Fibroblast of lung (primary cell): ENCODE measurements at regions not wholly inside any gene's neighbourhood (a gene's known extent, or its start where the extent isn't known, plus 50 kb on each side); places are given as distances from the start of the nearest gene placed in this dataset.

Experiments used
- DNase-seq, 2 donors: peaks; one replicate each; pipeline versions ENCODE4 v3.0.0 to v3.0.0-alpha.2; 2010; ENCODE audit warnings: low read depth in 2 of 2
- H2AFZ ChIP-seq: 2 replicates; pipeline ENCODE4 v1.5.1; 2012; ENCODE audit warnings: low read length, control low read depth, inconsistent platforms
- H3K27ac ChIP-seq: 2 replicates; pipeline ENCODE4 v1.5.1; 2011; ENCODE audit warnings: low read length, control low read depth; ENCODE audit not compliant: insufficient read depth
- H3K27me3 ChIP-seq: 2 replicates; pipeline ENCODE4 v1.5.1; 2011; ENCODE audit warnings: mild to moderate bottlenecking, low read length; ENCODE audit not compliant: control insufficient read depth, insufficient read depth
- H3K36me3 ChIP-seq: 2 replicates; pipeline ENCODE4 v1.5.1; 2011; ENCODE audit warnings: low read length; ENCODE audit not compliant: control insufficient read depth, insufficient read depth
- H3K4me1 ChIP-seq: 2 replicates; pipeline ENCODE4 v1.5.1; 2011; ENCODE audit warnings: low read length; ENCODE audit not compliant: control insufficient read depth, insufficient read depth; ENCODE audit errors: extremely low read depth
- H3K4me2 ChIP-seq: 2 replicates; pipeline ENCODE4 v1.5.1; 2011; ENCODE audit warnings: low read length, control low read depth; ENCODE audit not compliant: insufficient read depth; ENCODE audit errors: extremely low read depth
- H3K4me3 ChIP-seq, 4 experiments: fragments of 200-600 bp in 1 of 4; sonication (generic) in 1 of 4; replicated peaks in 1 of 4; 2 replicates each; pipeline ENCODE4 v1.5.1; 2011 to 2016; ENCODE audit warnings: low read length in 4 of 4, low read depth in 3 of 4, mild to moderate bottlenecking in 3 of 4, control low read depth in 2 of 4, inconsistent platforms in 1 of 4, mixed read lengths in 1 of 4; ENCODE audit not compliant: insufficient read depth in 1 of 4; ENCODE audit errors: control extremely low read depth in 1 of 4
- H3K79me2 ChIP-seq: 2 replicates; pipeline ENCODE4 v1.5.1; 2012; ENCODE audit warnings: mild to moderate bottlenecking, low read length, inconsistent platforms; ENCODE audit not compliant: control insufficient read depth, insufficient read depth
- H3K9ac ChIP-seq: 2 replicates; pipeline ENCODE4 v1.5.1; 2011; ENCODE audit warnings: mild to moderate bottlenecking, low read length, control low read depth; ENCODE audit not compliant: insufficient read depth
- H3K9me3 ChIP-seq: 2 replicates; pipeline ENCODE4 v1.5.1; 2012; ENCODE audit warnings: low read depth, low read length; ENCODE audit not compliant: control insufficient read depth, insufficient read depth
- H4K20me1 ChIP-seq: 2 replicates; pipeline ENCODE4 v1.5.1; 2011; ENCODE audit warnings: low read length; ENCODE audit not compliant: control insufficient read depth, insufficient read depth; ENCODE audit errors: extremely low read depth
- CTCF ChIP-seq, 2 donors: IDR thresholded peaks in 1 of 2; conservative IDR thresholded peaks in 1 of 2; 1 replicate in 1 of 2; 2 replicates in 1 of 2; pipeline ENCODE4 v1.5.1; 2011 to 2012; ENCODE audit warnings: low read length in 2 of 2, control low read depth in 1 of 2, inconsistent platforms in 1 of 2, low read depth in 1 of 2, mild to moderate bottlenecking in 1 of 2
- EZH2 ChIP-seq: IDR thresholded peaks from 2 replicates; pipeline ENCODE4 v1.5.1; 2012; ENCODE audit warnings: low read length, control low read depth, mild to moderate bottlenecking; ENCODE audit errors: missing control alignments

DNA sequence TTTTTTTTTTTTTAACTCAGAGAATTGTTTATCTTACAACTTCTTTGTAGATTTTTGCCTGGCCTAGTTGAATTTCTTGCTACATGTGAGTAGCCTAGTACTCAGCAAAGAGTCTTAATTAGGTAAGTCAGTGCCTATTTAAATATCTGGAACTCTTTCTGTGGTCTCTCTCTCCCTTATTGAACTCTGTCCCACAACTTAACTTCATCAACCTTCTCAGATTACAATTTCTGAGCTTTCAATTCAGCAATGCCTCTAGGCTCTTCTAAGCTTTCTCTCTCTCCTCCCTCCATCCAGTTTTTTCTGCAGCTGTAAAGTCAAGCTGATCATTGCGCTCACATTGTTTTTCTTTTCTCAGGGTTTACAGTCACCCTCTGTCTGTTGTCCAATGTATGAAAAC lies 517.6 kb upstream of the ROBO1 start:
- Histone ChIP-seq H3K27ac (no peak overlapping the region), H3K9me3 (no peaks in the 10 kb centered on the region), H3K36me3 (no peaks in the 10 kb centered on the region), H2AFZ (no peak overlapping the region), H3K9ac (no peak overlapping the region), H3K4me1 (no peaks in the 10 kb centered on the region), H3K27me3 (no peaks in the 10 kb centered on the region), H3K79me2 (no peaks in the 10 kb centered on the region), H3K4me2 (no peak overlapping the region), H4K20me1 (no peaks in the 10 kb centered on the region), H3K4me3 (peak overlapping the region in 1 of 4 experiments; percentile 35)
- no peak for TF ChIP-seq EZH2
- DNase-seq: peak; percentile 50 to 90

- Histone ChIP-seq H2AFZ (no peak overlapping the region), H3K27me3 (no peaks in the 10 kb centered on the region), H4K20me1 (no peaks in the 10 kb centered on the region), H3K4me2 (no peak overlapping the region), H3K79me2 (no peaks in the 10 kb centered on the region), H3K36me3 (no peaks in the 10 kb centered on the region), H3K4me3 (no peak overlapping the region), H3K9ac (no peak overlapping the region), H3K4me1 (no peaks in the 10 kb centered on the region), H3K27ac (no peak overlapping the region), H3K9me3 (no peaks in the 10 kb centered on the region)
- TF ChIP-seq CTCF (conservative IDR thresholded peaks at IDR 0.05 in 1 of 2, IDR thresholded peaks at IDR 0.05 in 1 of 2; ENCODE audit: low read depth in 1 of 2, low read length in 2 of 2) (no peak), EZH2 (no peak)
- no peak for DNase-seq
Measured at GRCh38 chr3:80283783-80284182, 516.0 kb upstream of the ROBO1 start.

DNA sequence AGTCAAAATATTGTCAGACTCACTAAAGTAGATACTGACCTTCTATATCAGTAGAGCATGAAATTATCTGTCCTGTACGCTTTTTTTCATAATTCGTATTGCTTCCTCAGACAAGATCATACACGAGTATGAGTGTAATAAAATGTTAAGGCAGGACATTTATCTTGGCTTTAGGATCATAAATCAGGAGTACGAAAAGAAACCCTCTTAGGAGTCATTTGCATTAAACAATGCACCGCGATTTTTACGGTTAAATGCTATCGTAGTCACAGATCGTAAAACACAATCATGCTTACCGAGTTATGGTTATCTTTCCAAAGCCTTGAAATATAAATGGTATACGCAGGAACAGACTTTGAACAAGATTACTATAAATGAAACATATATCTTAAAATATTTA lies 510.3 kb upstream of the ROBO1 start:
- no peak overlapping the region for H3K27ac ChIP-seq
- H3K4me2 ChIP-seq: no peak overlapping the region
- H3K4me1 ChIP-seq: no peaks in the 10 kb centered on the region
- DNase-seq: no peak
- H3K79me2 ChIP-seq: no peaks in the 10 kb centered on the region
- H3K4me3 ChIP-seq: no peak overlapping the region
- no peaks in the 10 kb centered on the region for H3K27me3 ChIP-seq
- H4K20me1 ChIP-seq: no peaks in the 10 kb centered on the region
- H2AFZ ChIP-seq: no peak overlapping the region
- no peaks in the 10 kb centered on the region for H3K9me3 ChIP-seq
- TF ChIP-seq CTCF (conservative IDR thresholded peaks at IDR 0.05 in 1 of 2, IDR thresholded peaks at IDR 0.05 in 1 of 2; ENCODE audit: low read depth in 1 of 2, low read length in 2 of 2): no peak
- TF ChIP-seq EZH2: no peak
- H3K9ac ChIP-seq: no peak overlapping the region
- no peaks in the 10 kb centered on the region for H3K36me3 ChIP-seq

- Histone ChIP-seq H3K4me2 (no peak overlapping the region), H3K9me3 (no peaks in the 10 kb centered on the region), H2AFZ (no peak overlapping the region), H3K9ac (no peak overlapping the region), H3K27ac (no peak overlapping the region), H3K36me3 (no peaks in the 10 kb centered on the region), H3K4me3 (no peak overlapping the region), H3K4me1 (no peaks in the 10 kb centered on the region), H3K27me3 (no peaks in the 10 kb centered on the region), H4K20me1 (no peaks in the 10 kb centered on the region), H3K79me2 (no peaks in the 10 kb centered on the region)
- DNase-seq: no peak
- TF ChIP-seq CTCF (conservative IDR thresholded peaks at IDR 0.05 in 1 of 2, IDR thresholded peaks at IDR 0.05 in 1 of 2; ENCODE audit: low read depth in 1 of 2, low read length in 2 of 2) (no peak), EZH2 (no peak)
Measured at GRCh38 chr3:80275120-80275519, 507.3 kb upstream of the ROBO1 start.
